WTC11 (cell line): ENCODE measurements at regions not wholly inside any gene's neighbourhood (a gene's known extent, or its start where the extent isn't known, plus 50 kb on each side); places are given as distances from the start of the nearest gene placed in this dataset.

ENCODE experiments used
- ATAC-seq: fragments of 200-7000 bp; cut with Tn5 transposase; 2 replicates; pipeline ENCODE4 v1.10.0; 2021; ENCODE audit warnings: mild to moderate bottlenecking, moderate library complexity
- CTCF ChIA-PET: fragments of 300-600 bp; sonication (Branson Sonifier 250); formaldehyde crosslinking; loops from one replicate; lab custom pipeline; 2021; ENCODE audit warnings: antibody characterized with exemption; lab: Charles Lee
- POLR2A ChIA-PET: fragments of 350-600 bp; sonication (Branson Sonifier 250); formaldehyde crosslinking; loops from one replicate; lab custom pipeline; 2021; ENCODE audit warnings: antibody characterized with exemption; lab: Charles Lee
- DNase-seq: peaks from one replicate; pipeline ENCODE4 v3.0.0; 2021; ENCODE audit warnings: low spot score
- H3K27ac Mint-ChIP-seq: 2 replicates; pipeline ENCODE4 v1.8.0; 2021; ENCODE audit warnings: mixed read lengths
- H3K27me3 Mint-ChIP-seq: 2 replicates; pipeline ENCODE4 v1.8.0; 2021; ENCODE audit warnings: low read depth, mild to moderate bottlenecking, moderate library complexity, mixed read lengths
- H3K36me3 Mint-ChIP-seq: 2 replicates; pipeline ENCODE4 v1.8.0; 2021; ENCODE audit warnings: mixed read lengths
- H3K4me1 Mint-ChIP-seq: 2 replicates; pipeline ENCODE4 v1.8.0; 2022; ENCODE audit warnings: mixed read lengths
- H3K4me3 Mint-ChIP-seq: 2 replicates; pipeline ENCODE4 v1.8.0; 2021; ENCODE audit warnings: mild to moderate bottlenecking, moderate library complexity, mixed read lengths
- H3K9me3 Mint-ChIP-seq: 2 replicates; pipeline ENCODE4 v1.8.0; 2021; ENCODE audit warnings: mixed read lengths
- AR ChIP-seq: fragments of 250-450 bp; sonication (Bioruptor Pico); IDR thresholded peaks from 2 replicates; pipeline ENCODE4 v1.9.0; 2021; ENCODE audit warnings: mild to moderate bottlenecking
- CREB1 ChIP-seq: sonication (generic); formaldehyde crosslinking; IDR thresholded peaks from 2 replicates; pipeline ENCODE4 v1.8.0; 2023; ENCODE audit warnings: mild to moderate bottlenecking, missing genetic modification reagents
- EMX1 ChIP-seq: fragments of 250-450 bp; sonication (Bioruptor Pico); IDR thresholded peaks from 2 replicates; pipeline ENCODE4 v1.8.0; 2021; ENCODE audit warnings: mild to moderate bottlenecking
- FOXK1 ChIP-seq: sonication (generic); formaldehyde crosslinking; IDR thresholded peaks from 2 replicates; pipeline ENCODE4 v1.8.0; 2022; ENCODE audit warnings: mild to moderate bottlenecking, moderate library complexity, missing genetic modification reagents
- TCF7 ChIP-seq: sonication (generic); formaldehyde crosslinking; IDR thresholded peaks from 2 replicates; pipeline ENCODE4 v1.8.0; 2022; ENCODE audit warnings: mild to moderate bottlenecking, low read depth, missing genetic modification reagents, moderate library complexity
- TP53 ChIP-seq: sonication (generic); formaldehyde crosslinking; IDR thresholded peaks from 2 replicates; pipeline ENCODE4 v1.8.1; 2023; ENCODE audit warnings: mild to moderate bottlenecking, missing genetic modification reagents
- USF1 ChIP-seq: sonication (generic); formaldehyde crosslinking; IDR thresholded peaks from 2 replicates; pipeline ENCODE4 v1.8.0; 2022; ENCODE audit warnings: mild to moderate bottlenecking, missing genetic modification reagents
- ZNF138 ChIP-seq: sonication (generic); formaldehyde crosslinking; conservative IDR thresholded peaks from 2 replicates; pipeline ENCODE4 v1.8.1; 2022; ENCODE audit warnings: mild to moderate bottlenecking, moderate library complexity, missing genetic modification reagents
- ZNF219 ChIP-seq: sonication (generic); formaldehyde crosslinking; IDR thresholded peaks from 2 replicates; pipeline ENCODE4 v1.8.0; 2023; ENCODE audit warnings: missing genetic modification reagents, mild to moderate bottlenecking, borderline replicate concordance
- ZNF396 ChIP-seq: fragments of 250-450 bp; sonication (Bioruptor Pico); IDR thresholded peaks from 2 replicates; pipeline ENCODE4 v1.8.0; 2021; ENCODE audit warnings: mild to moderate bottlenecking, moderate library complexity, borderline replicate concordance
- ZNF671 ChIP-seq: fragments of 250-450 bp; sonication (Bioruptor Pico); IDR thresholded peaks from 2 replicates; pipeline ENCODE4 v1.8.0; 2021; ENCODE audit warnings: mild to moderate bottlenecking
- TF ChIP-seq, protein P1 (sequence below): sonication (generic); formaldehyde crosslinking; IDR thresholded peaks from 2 replicates; pipeline ENCODE4 v1.8.1; 2023; ENCODE audit warnings: mild to moderate bottlenecking, moderate library complexity, missing genetic modification reagents
- TF ChIP-seq, protein P2 (sequence below): fragments of 250-450 bp; sonication (Bioruptor Pico); IDR thresholded peaks from 2 replicates; pipeline ENCODE4 v2.1.2; 2022; ENCODE audit warnings: mild to moderate bottlenecking, moderate library complexity
- TF ChIP-seq, protein P3 (sequence below): sonication (generic); formaldehyde crosslinking; IDR thresholded peaks from 2 replicates; pipeline ENCODE4 v1.8.1; 2022; ENCODE audit warnings: low read depth, mild to moderate bottlenecking, moderate library complexity, missing genetic modification reagents, borderline replicate concordance
- TF ChIP-seq, protein P4 (sequence below): sonication (generic); formaldehyde crosslinking; conservative IDR thresholded peaks from 2 replicates; pipeline ENCODE4 v1.8.1; 2022; ENCODE audit warnings: mild to moderate bottlenecking, missing genetic modification reagents
- TF ChIP-seq, protein P5 (sequence below): sonication (generic); formaldehyde crosslinking; IDR thresholded peaks from 2 replicates; pipeline ENCODE4 v1.8.0; 2023; ENCODE audit warnings: mild to moderate bottlenecking, missing genetic modification reagents
- TF ChIP-seq, protein P6 (sequence below): sonication (generic); formaldehyde crosslinking; conservative IDR thresholded peaks from 2 replicates; pipeline ENCODE4 v1.8.1; 2023; ENCODE audit warnings: mild to moderate bottlenecking, low read depth, missing genetic modification reagents, moderate library complexity
- TF ChIP-seq, protein P7 (sequence below): sonication (generic); formaldehyde crosslinking; IDR thresholded peaks from 2 replicates; pipeline ENCODE4 v1.8.0; 2022; ENCODE audit warnings: mild to moderate bottlenecking, missing genetic modification reagents

GRCh38 chr9:1383899-1384455 is 333.8 kb downstream of the DMRT2 start (continued):
- TF ChIP-seq, protein P1, sequence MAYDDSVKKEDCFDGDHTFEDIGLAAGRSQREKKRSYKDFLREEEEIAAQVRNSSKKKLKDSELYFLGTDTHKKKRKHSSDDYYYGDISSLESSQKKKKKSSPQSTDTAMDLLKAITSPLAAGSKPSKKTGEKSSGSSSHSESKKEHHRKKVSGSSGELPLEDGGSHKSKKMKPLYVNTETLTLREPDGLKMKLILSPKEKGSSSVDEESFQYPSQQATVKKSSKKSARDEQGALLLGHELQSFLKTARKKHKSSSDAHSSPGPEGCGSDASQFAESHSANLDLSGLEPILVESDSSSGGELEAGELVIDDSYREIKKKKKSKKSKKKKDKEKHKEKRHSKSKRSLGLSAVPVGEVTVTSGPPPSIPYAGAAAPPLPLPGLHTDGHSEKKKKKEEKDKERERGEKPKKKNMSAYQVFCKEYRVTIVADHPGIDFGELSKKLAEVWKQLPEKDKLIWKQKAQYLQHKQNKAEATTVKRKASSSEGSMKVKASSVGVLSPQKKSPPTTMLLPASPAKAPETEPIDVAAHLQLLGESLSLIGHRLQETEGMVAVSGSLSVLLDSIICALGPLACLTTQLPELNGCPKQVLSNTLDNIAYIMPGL (CRISPR knock-in tag) = no peak
- TF ChIP-seq, protein P2, sequence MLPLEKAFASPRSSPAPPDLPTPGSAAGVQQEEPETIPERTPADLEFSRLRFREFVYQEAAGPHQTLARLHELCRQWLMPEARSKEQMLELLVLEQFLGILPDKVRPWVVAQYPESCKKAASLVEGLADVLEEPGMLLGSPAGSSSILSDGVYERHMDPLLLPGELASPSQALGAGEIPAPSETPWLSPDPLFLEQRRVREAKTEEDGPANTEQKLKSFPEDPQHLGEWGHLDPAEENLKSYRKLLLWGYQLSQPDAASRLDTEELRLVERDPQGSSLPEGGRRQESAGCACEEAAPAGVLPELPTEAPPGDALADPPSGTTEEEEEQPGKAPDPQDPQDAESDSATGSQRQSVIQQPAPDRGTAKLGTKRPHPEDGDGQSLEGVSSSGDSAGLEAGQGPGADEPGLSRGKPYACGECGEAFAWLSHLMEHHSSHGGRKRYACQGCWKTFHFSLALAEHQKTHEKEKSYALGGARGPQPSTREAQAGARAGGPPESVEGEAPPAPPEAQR (CRISPR knock-in tag) = no peak
- TF ChIP-seq, protein P3, sequence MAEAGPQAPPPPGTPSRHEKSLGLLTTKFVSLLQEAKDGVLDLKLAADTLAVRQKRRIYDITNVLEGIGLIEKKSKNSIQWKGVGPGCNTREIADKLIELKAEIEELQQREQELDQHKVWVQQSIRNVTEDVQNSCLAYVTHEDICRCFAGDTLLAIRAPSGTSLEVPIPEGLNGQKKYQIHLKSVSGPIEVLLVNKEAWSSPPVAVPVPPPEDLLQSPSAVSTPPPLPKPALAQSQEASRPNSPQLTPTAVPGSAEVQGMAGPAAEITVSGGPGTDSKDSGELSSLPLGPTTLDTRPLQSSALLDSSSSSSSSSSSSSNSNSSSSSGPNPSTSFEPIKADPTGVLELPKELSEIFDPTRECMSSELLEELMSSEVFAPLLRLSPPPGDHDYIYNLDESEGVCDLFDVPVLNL (CRISPR knock-in tag) = no peak
- TF ChIP-seq TCF7 = no peak
- TF ChIP-seq CREB1 = no peak
- TF ChIP-seq, protein P4, sequence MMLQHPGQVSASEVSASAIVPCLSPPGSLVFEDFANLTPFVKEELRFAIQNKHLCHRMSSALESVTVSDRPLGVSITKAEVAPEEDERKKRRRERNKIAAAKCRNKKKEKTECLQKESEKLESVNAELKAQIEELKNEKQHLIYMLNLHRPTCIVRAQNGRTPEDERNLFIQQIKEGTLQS (CRISPR knock-in tag) = no peak

- ChIA-PET CTCF (no interaction called here), POLR2A (interaction anchor here (0.7 kb wide), 1 partner anchor 20 kb away, joined by 3 read pairs; no protein-coding TSS in a partner anchor)
- H3K36me3 Mint-ChIP-seq = no peaks in the 10 kb centered on the region
- H3K27me3 Mint-ChIP-seq = no peaks in the 10 kb centered on the region; the same call in 1 of the 2 replicates
- no peak for DNase-seq
- H3K4me1 Mint-ChIP-seq = no peaks in the 10 kb centered on the region
- no peak for ATAC-seq
- no peak overlapping the region for H3K4me3 Mint-ChIP-seq
- H3K27ac Mint-ChIP-seq = no peak overlapping the region
- H3K9me3 Mint-ChIP-seq = no peaks in the 10 kb centered on the region
- no peak for TF ChIP-seq TP53
- no peak for TF ChIP-seq FOXK1
- TF ChIP-seq, protein P5, sequence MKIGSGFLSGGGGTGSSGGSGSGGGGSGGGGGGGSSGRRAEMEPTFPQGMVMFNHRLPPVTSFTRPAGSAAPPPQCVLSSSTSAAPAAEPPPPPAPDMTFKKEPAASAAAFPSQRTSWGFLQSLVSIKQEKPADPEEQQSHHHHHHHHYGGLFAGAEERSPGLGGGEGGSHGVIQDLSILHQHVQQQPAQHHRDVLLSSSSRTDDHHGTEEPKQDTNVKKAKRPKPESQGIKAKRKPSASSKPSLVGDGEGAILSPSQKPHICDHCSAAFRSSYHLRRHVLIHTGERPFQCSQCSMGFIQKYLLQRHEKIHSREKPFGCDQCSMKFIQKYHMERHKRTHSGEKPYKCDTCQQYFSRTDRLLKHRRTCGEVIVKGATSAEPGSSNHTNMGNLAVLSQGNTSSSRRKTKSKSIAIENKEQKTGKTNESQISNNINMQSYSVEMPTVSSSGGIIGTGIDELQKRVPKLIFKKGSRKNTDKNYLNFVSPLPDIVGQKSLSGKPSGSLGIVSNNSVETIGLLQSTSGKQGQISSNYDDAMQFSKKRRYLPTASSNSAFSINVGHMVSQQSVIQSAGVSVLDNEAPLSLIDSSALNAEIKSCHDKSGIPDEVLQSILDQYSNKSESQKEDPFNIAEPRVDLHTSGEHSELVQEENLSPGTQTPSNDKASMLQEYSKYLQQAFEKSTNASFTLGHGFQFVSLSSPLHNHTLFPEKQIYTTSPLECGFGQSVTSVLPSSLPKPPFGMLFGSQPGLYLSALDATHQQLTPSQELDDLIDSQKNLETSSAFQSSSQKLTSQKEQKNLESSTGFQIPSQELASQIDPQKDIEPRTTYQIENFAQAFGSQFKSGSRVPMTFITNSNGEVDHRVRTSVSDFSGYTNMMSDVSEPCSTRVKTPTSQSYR = no peak
- TF ChIP-seq USF1 (CRISPR knock-in tag) = no peak
- no peak for TF ChIP-seq EMX1 (CRISPR knock-in tag)
- TF ChIP-seq, protein P6, sequence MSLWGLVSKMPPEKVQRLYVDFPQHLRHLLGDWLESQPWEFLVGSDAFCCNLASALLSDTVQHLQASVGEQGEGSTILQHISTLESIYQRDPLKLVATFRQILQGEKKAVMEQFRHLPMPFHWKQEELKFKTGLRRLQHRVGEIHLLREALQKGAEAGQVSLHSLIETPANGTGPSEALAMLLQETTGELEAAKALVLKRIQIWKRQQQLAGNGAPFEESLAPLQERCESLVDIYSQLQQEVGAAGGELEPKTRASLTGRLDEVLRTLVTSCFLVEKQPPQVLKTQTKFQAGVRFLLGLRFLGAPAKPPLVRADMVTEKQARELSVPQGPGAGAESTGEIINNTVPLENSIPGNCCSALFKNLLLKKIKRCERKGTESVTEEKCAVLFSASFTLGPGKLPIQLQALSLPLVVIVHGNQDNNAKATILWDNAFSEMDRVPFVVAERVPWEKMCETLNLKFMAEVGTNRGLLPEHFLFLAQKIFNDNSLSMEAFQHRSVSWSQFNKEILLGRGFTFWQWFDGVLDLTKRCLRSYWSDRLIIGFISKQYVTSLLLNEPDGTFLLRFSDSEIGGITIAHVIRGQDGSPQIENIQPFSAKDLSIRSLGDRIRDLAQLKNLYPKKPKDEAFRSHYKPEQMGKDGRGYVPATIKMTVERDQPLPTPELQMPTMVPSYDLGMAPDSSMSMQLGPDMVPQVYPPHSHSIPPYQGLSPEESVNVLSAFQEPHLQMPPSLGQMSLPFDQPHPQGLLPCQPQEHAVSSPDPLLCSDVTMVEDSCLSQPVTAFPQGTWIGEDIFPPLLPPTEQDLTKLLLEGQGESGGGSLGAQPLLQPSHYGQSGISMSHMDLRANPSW = no peak
- no peak for TF ChIP-seq ZNF219
- no peak for TF ChIP-seq AR (CRISPR knock-in tag)
- TF ChIP-seq, protein P7, sequence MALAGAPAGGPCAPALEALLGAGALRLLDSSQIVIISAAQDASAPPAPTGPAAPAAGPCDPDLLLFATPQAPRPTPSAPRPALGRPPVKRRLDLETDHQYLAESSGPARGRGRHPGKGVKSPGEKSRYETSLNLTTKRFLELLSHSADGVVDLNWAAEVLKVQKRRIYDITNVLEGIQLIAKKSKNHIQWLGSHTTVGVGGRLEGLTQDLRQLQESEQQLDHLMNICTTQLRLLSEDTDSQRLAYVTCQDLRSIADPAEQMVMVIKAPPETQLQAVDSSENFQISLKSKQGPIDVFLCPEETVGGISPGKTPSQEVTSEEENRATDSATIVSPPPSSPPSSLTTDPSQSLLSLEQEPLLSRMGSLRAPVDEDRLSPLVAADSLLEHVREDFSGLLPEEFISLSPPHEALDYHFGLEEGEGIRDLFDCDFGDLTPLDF (CRISPR knock-in tag) = no peak
- TF ChIP-seq, protein P1 (CRISPR knock-in tag) = no peak
- no peak for TF ChIP-seq ZNF396 (CRISPR knock-in tag)
- TF ChIP-seq ZNF671 (CRISPR knock-in tag) = no peak
- no peak for TF ChIP-seq ZNF138 (CRISPR knock-in tag)
These were observed 334.7 kb downstream of the DMRT2 start for GRCh38 chr9:1384816-1385215.
